ENCODE measurements at regions not wholly inside any gene's neighbourhood (a gene's known extent, or its start where the extent isn't known, plus 50 kb on each side); places are given as distances from the start of the nearest gene placed in this dataset.

DNA sequence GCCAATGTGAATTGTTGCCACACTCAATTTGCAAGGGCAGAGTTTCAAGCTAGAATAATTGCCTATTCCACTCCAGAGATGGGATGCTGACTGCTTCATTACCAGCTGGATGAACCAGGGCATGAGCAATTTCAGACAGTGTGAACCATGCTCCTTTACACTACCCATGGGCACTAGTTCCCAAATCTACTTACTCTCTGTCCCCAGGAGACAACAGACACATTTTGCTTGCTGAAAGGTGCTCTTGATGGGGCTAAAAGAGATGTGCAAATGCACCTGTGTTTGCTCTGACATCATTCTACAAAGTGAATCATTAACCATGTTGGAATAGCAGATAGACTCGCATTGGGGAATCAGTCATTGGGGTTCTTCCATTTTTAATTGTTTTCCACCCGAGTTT, 522.3 kb upstream of the NUDT12 start:
- TF ChIP-seq RARB (CRISPR knock-in tag; IDR thresholded peaks at IDR 0.05) = no peak
- TF ChIP-seq TCF4 (CRISPR knock-in tag; IDR thresholded peaks at IDR 0.05; ENCODE audit: borderline replicate concordance) = no peak
- TF ChIP-seq, protein P1, sequence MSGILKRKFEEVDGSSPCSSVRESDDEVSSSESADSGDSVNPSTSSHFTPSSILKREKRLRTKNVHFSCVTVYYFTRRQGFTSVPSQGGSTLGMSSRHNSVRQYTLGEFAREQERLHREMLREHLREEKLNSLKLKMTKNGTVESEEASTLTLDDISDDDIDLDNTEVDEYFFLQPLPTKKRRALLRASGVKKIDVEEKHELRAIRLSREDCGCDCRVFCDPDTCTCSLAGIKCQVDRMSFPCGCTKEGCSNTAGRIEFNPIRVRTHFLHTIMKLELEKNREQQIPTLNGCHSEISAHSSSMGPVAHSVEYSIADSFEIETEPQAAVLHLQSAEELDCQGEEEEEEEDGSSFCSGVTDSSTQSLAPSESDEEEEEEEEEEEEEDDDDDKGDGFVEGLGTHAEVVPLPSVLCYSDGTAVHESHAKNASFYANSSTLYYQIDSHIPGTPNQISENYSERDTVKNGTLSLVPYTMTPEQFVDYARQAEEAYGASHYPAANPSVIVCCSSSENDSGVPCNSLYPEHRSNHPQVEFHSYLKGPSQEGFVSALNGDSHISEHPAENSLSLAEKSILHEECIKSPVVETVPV (CRISPR knock-in tag; IDR thresholded peaks at IDR 0.05) = no peak
- no peak for TF ChIP-seq ZFP3 (CRISPR knock-in tag; IDR thresholded peaks at IDR 0.05)
- TF ChIP-seq ZNF8 (CRISPR knock-in tag; IDR thresholded peaks at IDR 0.05) = no peak
- TF ChIP-seq, protein P2, sequence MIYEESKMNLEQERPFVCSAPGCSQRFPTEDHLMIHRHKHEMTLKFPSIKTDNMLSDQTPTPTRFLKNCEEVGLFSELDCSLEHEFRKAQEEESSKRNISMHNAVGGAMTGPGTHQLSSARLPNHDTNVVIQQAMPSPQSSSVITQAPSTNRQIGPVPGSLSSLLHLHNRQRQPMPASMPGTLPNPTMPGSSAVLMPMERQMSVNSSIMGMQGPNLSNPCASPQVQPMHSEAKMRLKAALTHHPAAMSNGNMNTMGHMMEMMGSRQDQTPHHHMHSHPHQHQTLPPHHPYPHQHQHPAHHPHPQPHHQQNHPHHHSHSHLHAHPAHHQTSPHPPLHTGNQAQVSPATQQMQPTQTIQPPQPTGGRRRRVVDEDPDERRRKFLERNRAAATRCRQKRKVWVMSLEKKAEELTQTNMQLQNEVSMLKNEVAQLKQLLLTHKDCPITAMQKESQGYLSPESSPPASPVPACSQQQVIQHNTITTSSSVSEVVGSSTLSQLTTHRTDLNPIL (CRISPR knock-in tag; IDR thresholded peaks at IDR 0.05; ENCODE audit: low read depth) = no peak
- TF ChIP-seq ZFP30 (CRISPR knock-in tag; IDR thresholded peaks at IDR 0.05) = no peak
- TF ChIP-seq, protein P3, sequence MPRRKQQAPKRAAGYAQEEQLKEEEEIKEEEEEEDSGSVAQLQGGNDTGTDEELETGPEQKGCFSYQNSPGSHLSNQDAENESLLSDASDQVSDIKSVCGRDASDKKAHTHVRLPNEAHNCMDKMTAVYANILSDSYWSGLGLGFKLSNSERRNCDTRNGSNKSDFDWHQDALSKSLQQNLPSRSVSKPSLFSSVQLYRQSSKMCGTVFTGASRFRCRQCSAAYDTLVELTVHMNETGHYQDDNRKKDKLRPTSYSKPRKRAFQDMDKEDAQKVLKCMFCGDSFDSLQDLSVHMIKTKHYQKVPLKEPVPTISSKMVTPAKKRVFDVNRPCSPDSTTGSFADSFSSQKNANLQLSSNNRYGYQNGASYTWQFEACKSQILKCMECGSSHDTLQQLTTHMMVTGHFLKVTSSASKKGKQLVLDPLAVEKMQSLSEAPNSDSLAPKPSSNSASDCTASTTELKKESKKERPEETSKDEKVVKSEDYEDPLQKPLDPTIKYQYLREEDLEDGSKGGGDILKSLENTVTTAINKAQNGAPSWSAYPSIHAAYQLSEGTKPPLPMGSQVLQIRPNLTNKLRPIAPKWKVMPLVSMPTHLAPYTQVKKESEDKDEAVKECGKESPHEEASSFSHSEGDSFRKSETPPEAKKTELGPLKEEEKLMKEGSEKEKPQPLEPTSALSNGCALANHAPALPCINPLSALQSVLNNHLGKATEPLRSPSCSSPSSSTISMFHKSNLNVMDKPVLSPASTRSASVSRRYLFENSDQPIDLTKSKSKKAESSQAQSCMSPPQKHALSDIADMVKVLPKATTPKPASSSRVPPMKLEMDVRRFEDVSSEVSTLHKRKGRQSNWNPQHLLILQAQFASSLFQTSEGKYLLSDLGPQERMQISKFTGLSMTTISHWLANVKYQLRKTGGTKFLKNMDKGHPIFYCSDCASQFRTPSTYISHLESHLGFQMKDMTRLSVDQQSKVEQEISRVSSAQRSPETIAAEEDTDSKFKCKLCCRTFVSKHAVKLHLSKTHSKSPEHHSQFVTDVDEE (CRISPR knock-in tag; IDR thresholded peaks at IDR 0.05) = no peak
- no peak for TF ChIP-seq ARNTL (CRISPR knock-in tag; IDR thresholded peaks at IDR 0.05; ENCODE audit: borderline replicate concordance, low read depth)
